Superior temporal gyrus (tissue), 1 donor: ENCODE measurements at regions not wholly inside any gene's neighbourhood (a gene's known extent, or its start where the extent isn't known, plus 50 kb on each side); places are given as distances from the start of the nearest gene placed in this dataset.

Experiments used
- DNase-seq: peaks from one replicate; pipeline ENCODE4 v3.0.0-alpha.2; 2016; ENCODE audit errors: extremely low spot score

DNA sequence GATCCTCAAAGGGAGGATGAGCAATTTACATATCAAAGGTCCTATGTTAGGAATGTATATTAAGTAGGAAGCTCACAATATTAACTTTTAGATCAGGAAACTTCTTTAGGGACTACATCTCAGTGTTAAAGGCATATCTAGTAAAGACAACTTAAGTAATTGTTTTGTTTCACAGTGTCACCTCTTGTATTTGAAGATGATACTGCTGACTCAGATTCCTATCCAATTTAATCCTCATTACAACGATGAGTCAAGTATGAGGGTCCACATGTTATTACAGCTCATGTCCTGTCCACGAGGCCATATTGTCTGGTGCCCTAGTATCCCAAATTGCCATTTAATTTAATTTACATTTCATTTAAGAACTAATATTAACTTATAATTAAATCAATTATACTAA, 523.9 kb downstream of the CCDC85A start:
- DNase-seq = no peak

- no peak for DNase-seq
These were observed 525.4 kb downstream of the CCDC85A start for GRCh38 chr2:56709181-56709580.

DNA sequence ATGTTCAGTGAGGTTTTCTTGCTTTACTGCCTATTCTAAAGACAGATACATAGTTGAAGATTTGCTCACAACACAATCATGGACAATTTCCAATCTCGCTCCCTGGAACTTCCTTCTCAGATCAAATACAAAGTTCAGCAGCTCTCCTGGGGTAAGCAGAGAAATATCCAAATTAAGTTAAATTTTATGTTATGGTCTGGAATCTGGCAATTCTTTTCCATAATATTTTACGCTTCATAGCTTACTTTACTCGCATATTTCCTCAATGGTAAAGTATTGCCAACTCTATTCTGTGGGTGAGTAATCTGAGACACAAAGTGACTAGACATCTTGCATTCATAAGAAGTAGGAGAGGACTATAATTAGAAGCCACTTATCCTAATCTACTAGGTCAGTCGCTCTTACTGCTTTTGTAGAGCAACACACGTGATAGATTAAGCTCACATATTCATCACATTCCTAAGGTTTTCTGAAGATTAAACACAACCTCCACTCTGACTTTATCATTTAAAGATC, 529.4 kb downstream of the CCDC85A start:
- DNase-seq = peak; percentile 16

- no peak for DNase-seq
These were observed 530.2 kb downstream of the CCDC85A start for GRCh38 chr2:56713978-56714377.

- DNase-seq = no peak
These were observed 530.6 kb downstream of the CCDC85A start for GRCh38 chr2:56714400-56714799.

DNA sequence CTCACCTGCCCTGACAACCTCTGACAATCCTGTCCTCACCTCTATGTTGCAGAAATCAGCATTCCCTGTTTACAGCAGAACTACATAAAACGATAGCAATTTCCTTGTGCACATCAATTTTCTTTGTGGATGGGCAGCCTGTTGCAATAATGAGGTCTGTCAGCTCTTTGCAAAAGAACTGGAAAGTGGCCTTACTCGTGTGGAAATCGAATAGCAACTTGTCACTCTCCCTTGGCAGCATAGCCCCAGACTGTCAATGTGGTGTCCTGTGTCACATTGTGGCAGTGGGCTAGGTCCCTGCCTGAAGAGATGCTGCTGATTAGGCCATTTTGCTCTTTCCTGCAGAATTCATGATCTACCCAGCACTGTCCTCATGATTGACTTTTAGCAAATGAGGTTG, 531.9 kb downstream of the CCDC85A start:
- DNase-seq = no peak

- no peak for DNase-seq
These were observed 534.6 kb downstream of the CCDC85A start for GRCh38 chr2:56718413-56718812.

- no peak for DNase-seq
These were observed 545.4 kb downstream of the CCDC85A start for GRCh38 chr2:56729212-56729611.

DNA sequence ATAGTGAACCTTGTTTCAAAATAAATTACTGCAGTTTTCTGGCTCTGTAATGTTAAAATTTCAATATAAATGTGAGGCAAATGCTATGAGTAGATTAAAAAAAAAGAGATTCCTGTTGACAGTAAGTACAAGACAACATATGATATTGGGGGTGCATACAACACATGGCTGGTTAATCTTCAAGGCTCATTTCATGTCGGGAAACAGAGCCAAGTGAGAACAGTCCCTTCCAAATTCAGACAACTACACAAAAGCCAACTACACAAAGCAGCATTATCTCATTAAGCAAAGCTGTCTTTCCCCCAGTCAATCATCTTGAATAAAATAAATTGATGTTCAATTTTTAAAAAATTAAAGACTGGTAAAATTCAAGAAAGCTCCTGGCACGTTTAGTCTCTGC, 549.2 kb downstream of the CCDC85A start:
- no peak for DNase-seq

DNA sequence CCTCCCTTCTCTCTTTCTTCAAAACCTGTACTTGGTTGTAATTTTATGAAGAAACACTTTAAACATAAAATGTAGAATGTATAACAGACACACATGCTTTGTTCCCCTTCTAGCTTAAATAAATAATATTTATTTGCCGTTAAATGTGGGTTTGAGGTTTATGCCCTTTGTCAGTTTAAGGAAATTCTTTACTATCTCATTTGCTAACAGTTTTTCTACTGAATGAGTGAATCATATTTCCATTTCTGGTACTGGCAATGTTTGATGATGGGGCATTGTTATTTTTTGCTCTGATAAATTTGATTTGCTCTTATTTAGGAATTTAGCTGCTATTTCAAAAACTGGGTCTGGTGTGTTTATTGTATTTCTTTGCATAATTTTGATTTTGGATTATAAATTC, 555.6 kb downstream of the CCDC85A start:
- no peak for DNase-seq

GRCh38 chr2:56741601-56742102, 557.9 kb downstream of the CCDC85A start:
- no peak for DNase-seq

DNA sequence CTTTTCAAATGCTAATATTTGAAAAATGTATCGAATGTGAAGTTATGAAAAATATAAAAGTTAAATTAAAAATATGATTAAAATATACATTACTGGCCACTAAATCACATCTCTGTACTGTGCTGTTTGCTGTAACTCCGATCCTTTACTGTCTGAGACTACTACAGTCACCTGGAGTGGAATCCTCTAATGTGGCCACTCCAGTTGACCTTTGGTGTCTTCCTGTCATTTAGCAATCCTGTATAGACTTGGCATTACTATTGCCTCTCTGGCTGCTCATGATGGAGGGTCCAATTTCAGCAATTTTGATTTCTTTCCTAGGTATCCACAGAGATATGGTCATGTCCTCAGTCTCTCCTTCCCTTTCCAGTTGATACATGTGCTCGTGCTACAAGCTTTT, 560.0 kb downstream of the CCDC85A start:
- no peak for DNase-seq

DNA sequence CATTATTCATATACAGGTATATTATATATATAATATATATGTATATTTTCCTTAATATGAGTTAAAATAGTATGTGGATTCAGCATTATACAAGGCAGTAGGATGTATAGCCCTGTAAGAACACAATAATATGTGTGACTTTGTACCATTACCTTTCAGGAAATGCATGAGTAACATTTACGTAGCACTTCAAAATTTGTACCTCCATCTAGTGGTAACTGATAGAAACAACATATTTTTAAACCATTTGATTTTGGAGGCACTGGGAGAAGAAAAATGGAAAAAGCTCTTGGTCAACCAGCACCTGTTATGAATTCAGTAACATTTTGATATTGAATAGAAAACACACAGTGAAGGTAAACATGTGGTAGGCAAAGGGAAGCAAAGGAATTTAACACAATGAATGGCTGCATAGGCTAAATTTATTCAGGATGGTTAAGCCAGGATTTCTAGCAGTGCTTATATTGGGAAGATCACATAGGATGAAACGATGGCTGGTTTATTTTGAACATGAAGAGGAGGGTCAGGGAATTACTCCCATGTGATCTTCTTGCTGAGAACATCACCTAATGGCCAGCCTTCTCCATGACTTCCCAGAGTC, 565.5 kb downstream of the CCDC85A start:
- peak; percentile 70 for DNase-seq

DNA sequence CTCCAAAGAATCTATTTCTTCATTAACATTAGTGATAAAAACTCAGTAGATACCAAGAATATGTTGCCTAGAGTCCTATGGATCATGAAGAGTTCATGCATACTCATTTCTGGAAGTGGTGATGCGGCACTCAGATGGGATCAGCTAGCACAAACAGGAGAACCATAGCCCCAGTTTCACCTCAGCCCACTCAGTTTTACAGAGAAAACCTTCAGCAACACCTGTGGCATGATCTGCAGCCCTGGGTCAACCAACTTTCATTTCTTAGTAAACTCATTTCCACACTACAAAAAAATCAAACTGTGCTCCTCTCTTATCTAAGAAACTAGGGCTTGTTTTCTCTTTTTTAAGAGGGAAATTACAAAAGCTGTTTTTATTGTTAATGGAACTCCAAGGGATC, 569.4 kb downstream of the CCDC85A start:
- DNase-seq = no peak

DNA sequence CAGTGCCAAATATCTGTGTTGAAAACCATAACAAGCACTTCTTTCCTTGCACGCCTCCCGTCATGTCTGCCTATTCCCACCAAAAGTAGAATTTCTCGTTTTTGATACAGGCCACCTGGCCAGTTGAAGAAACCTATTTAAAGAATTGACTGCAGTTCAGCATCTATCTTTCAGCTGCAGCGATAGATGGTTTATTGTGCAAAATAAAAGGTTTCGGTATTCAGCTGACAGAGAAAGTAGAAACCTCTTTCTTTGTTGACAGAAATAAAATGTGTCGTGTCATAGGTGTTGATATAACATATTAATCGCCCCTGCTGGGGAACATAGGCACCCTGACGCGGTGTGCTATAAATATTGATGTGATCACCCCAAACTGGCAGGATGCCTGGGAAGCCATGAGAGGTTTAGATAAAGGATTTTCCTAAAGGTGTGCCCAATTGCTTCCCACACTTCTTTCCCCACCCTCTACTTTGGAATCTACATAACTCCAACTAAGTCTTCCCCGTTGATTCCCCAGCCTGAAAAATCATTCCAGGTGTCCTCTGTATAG, 570.4 kb downstream of the CCDC85A start:
- no peak for DNase-seq

GRCh38 chr2:56754627-56755026, 570.8 kb downstream of the CCDC85A start:
- DNase-seq = no peak

DNA sequence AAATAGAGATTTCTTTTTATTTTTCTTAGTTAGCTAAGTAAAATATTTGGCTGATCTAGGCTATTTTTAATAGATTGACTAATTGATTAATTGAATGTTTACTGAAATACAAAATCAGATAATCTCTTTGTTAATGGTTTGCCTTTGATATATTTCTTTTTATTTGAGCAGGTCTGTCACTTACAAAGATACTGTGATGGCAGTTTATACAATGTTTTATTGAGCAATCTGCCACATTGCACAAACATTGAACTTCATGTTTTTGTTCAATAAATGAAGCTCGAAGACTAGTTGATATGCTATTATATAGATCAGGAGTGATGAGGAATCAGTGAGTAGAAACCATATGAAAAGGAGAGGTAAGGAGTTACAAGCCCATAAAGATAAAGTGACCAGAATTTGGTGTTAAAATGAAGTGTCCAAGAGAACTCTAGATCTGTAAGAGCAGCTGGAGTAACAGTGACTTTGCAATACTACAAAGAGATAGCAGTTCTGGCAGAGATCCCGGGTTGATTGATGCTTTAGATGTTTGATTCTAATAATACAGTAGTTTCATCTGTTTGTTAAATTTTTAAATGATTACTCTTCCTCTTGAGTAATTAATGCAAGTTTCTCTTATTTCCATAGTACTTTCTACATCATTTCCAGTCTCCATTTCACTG, 574.2 kb downstream of the CCDC85A start:
- DNase-seq = no peak

GRCh38 chr2:56763683-56764082, 579.9 kb downstream of the CCDC85A start:
- DNase-seq = no peak

DNA sequence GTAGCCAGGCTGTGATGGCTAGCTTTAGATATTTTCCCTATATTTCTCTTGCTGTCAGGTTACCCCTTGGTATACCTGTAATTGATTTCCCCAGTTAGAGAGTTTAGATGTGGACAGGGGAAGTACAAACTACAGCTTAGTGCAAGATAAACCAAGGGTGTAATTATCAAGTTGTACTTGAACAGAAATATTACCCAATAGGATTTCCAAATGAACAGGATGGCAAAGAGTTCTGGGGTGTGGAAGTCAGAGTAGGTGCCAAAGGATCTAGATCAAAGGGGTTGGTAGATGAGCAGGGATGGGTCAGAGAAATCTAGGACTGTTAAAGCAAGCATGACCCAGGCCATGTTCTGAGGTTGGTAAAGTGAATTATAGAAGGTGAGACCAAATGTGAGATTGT, 585.2 kb downstream of the CCDC85A start:
- DNase-seq = no peak

- no peak for DNase-seq
These were observed 586.7 kb downstream of the CCDC85A start for GRCh38 chr2:56770490-56770889.

- DNase-seq = no peak
These were observed 600.3 kb downstream of the CCDC85A start for GRCh38 chr2:56784046-56784445.

GRCh38 chr2:56801214-56801613, 617.4 kb downstream of the CCDC85A start:
- DNase-seq = no peak

DNA sequence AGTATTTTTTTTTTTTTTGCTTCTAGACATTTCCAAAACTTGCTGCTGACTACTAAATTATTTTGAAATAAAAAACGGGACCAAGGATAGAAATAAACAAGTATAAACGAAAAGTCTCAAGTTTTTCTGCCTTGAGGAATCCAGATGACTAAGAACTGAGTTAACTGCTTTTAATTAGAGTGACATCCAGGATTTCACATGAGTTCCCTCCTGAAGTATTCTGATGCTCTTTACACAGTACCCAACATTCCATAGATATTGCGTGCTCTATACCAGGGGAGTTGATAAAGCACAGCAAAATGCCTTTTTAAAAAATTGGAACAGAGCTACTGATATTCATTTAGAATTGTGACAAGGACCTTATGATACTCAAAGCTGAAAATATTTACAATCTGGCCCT, 618.0 kb downstream of the CCDC85A start:
- no peak for DNase-seq
